ENCODE measurements at regions not wholly inside any gene's neighbourhood (a gene's known extent, or its start where the extent isn't known, plus 50 kb on each side); places are given as distances from the start of the nearest gene placed in this dataset.

- no peak for TF ChIP-seq CTCF (IDR thresholded peaks at IDR 0.05; ENCODE audit: insufficient read depth, low read length, poor library complexity, severe bottlenecking)
- no peak for TF ChIP-seq EZH2phosphoT487 (conservative IDR thresholded peaks at IDR 0.05; ENCODE audit: low read length)
Observed at GRCh38 chr4:43968011-43968410, 480.6 kb downstream of the KCTD8 start.

All from SU-DHL-6 (cell line).